ENCODE measurements at regions not wholly inside any gene's neighbourhood (a gene's known extent, or its start where the extent isn't known, plus 50 kb on each side); places are given as distances from the start of the nearest gene placed in this dataset.

- TF ChIP-seq EZH2 (IDR thresholded peaks at IDR 0.05; ENCODE audit: borderline replicate concordance, low read depth, low read length, severe bottlenecking) (no peak), CTCF (IDR thresholded peaks at IDR 0.05; ENCODE audit: borderline replicate concordance, extremely low read depth, low read length, poor library complexity, severe bottlenecking) (no peak)
These were observed 548.9 kb downstream of the BNC2 start for GRCh38 chr9:16321461-16322119.

Data from DND-41 (cell line).